ENCODE measurements at regions not wholly inside any gene's neighbourhood (a gene's known extent, or its start where the extent isn't known, plus 50 kb on each side); places are given as distances from the start of the nearest gene placed in this dataset.

- TF ChIP-seq CTCF (IDR thresholded peaks at IDR 0.05) (no peak), POLR2A (IDR thresholded peaks at IDR 0.05) (no peak)
These were observed 137.0 kb downstream of the ZPLD1 start for GRCh38 chr3:102571720-102572384.
